ENCODE measurements at regions not wholly inside any gene's neighbourhood (a gene's known extent, or its start where the extent isn't known, plus 50 kb on each side); places are given as distances from the start of the nearest gene placed in this dataset.

DNA sequence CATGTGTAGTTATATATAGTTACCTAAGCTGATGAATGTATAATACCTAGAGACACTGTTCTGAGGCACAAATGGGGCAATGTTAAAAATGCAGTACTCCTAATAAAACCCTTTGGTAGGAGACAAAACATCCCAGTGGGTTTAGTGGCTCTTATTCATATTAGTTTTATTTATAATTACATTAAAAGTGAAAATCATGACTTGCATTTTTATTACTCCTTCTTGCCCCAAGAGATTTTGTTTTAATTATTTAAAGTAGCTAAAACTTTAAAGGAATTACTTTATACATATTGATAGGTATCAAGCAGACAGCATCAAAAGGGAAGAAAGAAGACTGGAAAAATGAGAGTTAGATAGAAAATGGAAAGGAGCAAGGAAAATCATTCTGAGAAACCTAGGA lies 688.6 kb downstream of the GALC start:
- TF ChIP-seq CTCF (IDR thresholded peaks at IDR 0.05) (no peak), POLR2A (IDR thresholded peaks at IDR 0.05) (no peak)
